ENCODE measurements at regions not wholly inside any gene's neighbourhood (a gene's known extent, or its start where the extent isn't known, plus 50 kb on each side); places are given as distances from the start of the nearest gene placed in this dataset.

- no peak for TF ChIP-seq EZH2phosphoT487 (IDR thresholded peaks at IDR 0.05; ENCODE audit: low read depth)
- TF ChIP-seq CTCF (IDR thresholded peaks at IDR 0.05; ENCODE audit: low read depth, low read length) = no peak
Measured at GRCh38 chr10:34916314-34916713, 101.2 kb upstream of the PARD3 start.
